BE2C (cell line): ENCODE measurements at regions not wholly inside any gene's neighbourhood (a gene's known extent, or its start where the extent isn't known, plus 50 kb on each side); places are given as distances from the start of the nearest gene placed in this dataset.
"Not testable (repeated sequence)": the region's sequence is repeated elsewhere in the genome, so short reads cannot be mapped to it uniquely, and the experiment has no call there.

Source experiments
- DNase-seq: peaks from one replicate; pipeline ENCODE4 v3.0.0-alpha.2; 2020
- H3K27me3 ChIP-seq: fragments of 250-450 bp; sonication (Bioruptor Pico); 2 replicates; pipeline ENCODE4 v1.5.1; 2020; ENCODE audit warnings: mild to moderate bottlenecking
- H3K36me3 ChIP-seq: fragments of 250-450 bp; sonication (Bioruptor Pico); 2 replicates; pipeline ENCODE4 v1.5.1; 2020; ENCODE audit warnings: mild to moderate bottlenecking
- H3K4me1 ChIP-seq: fragments of 250-450 bp; sonication (Bioruptor Pico); 2 replicates; pipeline ENCODE4 v1.5.1; 2020
- H3K4me3 ChIP-seq: 2 replicates; pipeline ENCODE4 v1.5.1; 2011; ENCODE audit warnings: low read depth, low read length
- H3K9me3 ChIP-seq: fragments of 250-450 bp; sonication (Bioruptor Pico); 2 replicates; pipeline ENCODE4 v1.5.1; 2020
- CTCF ChIP-seq: IDR thresholded peaks from 2 replicates; pipeline ENCODE4 v1.5.1; 2012; ENCODE audit warnings: mild to moderate bottlenecking, low read depth, low read length

- no peaks in the 10 kb centered on the region for H3K36me3 ChIP-seq
- H3K27me3 ChIP-seq, result no peaks in the 10 kb centered on the region
- H3K4me3 ChIP-seq, result no peak overlapping the region
- DNase-seq, result no peak
- H3K9me3 ChIP-seq, result 0 out of 2 replicates have a peak, but pooled peaks cover 2% of the 10 kb centered on the region
- no peak for TF ChIP-seq CTCF
- no peaks in the 10 kb centered on the region for H3K4me1 ChIP-seq
Observed at GRCh38 chr6:21874372-21874771, 280.8 kb downstream of the SOX4 start.

- H3K27me3 ChIP-seq, H3K4me1 ChIP-seq, DNase-seq, H3K4me3 ChIP-seq, H3K36me3 ChIP-seq, H3K9me3 ChIP-seq: not testable (repeated sequence)
Observed at GRCh38 chr6:21877037-21877436, 283.5 kb downstream of the SOX4 start.

- not testable (repeated sequence) for H3K27me3 ChIP-seq, H3K9me3 ChIP-seq, H3K4me1 ChIP-seq, H3K36me3 ChIP-seq, DNase-seq, H3K4me3 ChIP-seq
Observed at GRCh38 chr6:21880249-21880648, 286.7 kb downstream of the SOX4 start.

- H3K36me3 ChIP-seq, result no peaks in the 10 kb centered on the region
- H3K4me3 ChIP-seq, result no peak overlapping the region
- DNase-seq, result no peak
- H3K27me3 ChIP-seq, result no peaks in the 10 kb centered on the region
- H3K4me1 ChIP-seq, result no peaks in the 10 kb centered on the region; the same call in none of the 2 replicates
- H3K9me3 ChIP-seq, result no peaks in the 10 kb centered on the region
- no peak for TF ChIP-seq CTCF
Observed at GRCh38 chr6:21881969-21882465, 288.5 kb downstream of the SOX4 start.

- no peak for DNase-seq
- Histone ChIP-seq H3K4me3 (no peak overlapping the region), H3K9me3 (no peaks in the 10 kb centered on the region), H3K4me1 (no peaks in the 10 kb centered on the region; the same call in none of the 2 replicates), H3K27me3 (no peaks in the 10 kb centered on the region), H3K36me3 (no peaks in the 10 kb centered on the region)
- TF ChIP-seq CTCF, result no peak
Observed at GRCh38 chr6:21883595-21884328, 290.2 kb downstream of the SOX4 start.

- H3K4me3 ChIP-seq, result no peak overlapping the region
- no peaks in the 10 kb centered on the region; the same call in none of the 2 replicates for H3K4me1 ChIP-seq
- DNase-seq, result no peak
- H3K27me3 ChIP-seq, result no peaks in the 10 kb centered on the region
- H3K36me3 ChIP-seq, result no peaks in the 10 kb centered on the region
- no peaks in the 10 kb centered on the region for H3K9me3 ChIP-seq
- no peak for TF ChIP-seq CTCF
Observed at GRCh38 chr6:21885111-21885510, 291.6 kb downstream of the SOX4 start.

GRCh38 chr6:21885532-21886114 lies 292.1 kb downstream of the SOX4 start:
- Histone ChIP-seq H3K36me3 (no peaks in the 10 kb centered on the region), H3K4me3 (no peak overlapping the region), H3K4me1 (no peaks in the 10 kb centered on the region; the same call in none of the 2 replicates), H3K27me3 (no peaks in the 10 kb centered on the region), H3K9me3 (no peaks in the 10 kb centered on the region)
- no peak for TF ChIP-seq CTCF
- peak; percentile 52 for DNase-seq
